ENCODE measurements at regions not wholly inside any gene's neighbourhood (a gene's known extent, or its start where the extent isn't known, plus 50 kb on each side); places are given as distances from the start of the nearest gene placed in this dataset.

GRCh38 chr5:25862276-25862675 is 1176.1 kb downstream of the CDH9 start:
- WGBS, 2 donors, result 85 to 90% methylated on average over 2 of the region's 2 CpGs
- no peaks in the 10 kb centered on the region for H3K4me1 ChIP-seq
- intact Hi-C loops (cut with DNase I), result no loop called here
- H3K27ac ChIP-seq, result no peak overlapping the region
- H3K27me3 ChIP-seq, result no peaks in the 10 kb centered on the region
- no peak overlapping the region for H3K4me3 ChIP-seq
- TF ChIP-seq CTCF (IDR thresholded peaks at IDR 0.05) (no peak), EP300 (IDR thresholded peaks at IDR 0.05) (no peak), POLR2AphosphoS5 (IDR thresholded peaks at IDR 0.05) (no peak), POLR2A (IDR thresholded peaks at IDR 0.05) (no peak)
- peaks cover 0 to 8% (median 0%) of the 10 kb centered on the region in 4 donors for H3K9me3 ChIP-seq
- no peaks in the 10 kb centered on the region for H3K36me3 ChIP-seq
- DNase-seq, result no peak

GRCh38 chr5:25858019-25858418 is 1180.4 kb downstream of the CDH9 start:
- Histone ChIP-seq H3K27ac (no peak overlapping the region), H3K4me3 (no peak overlapping the region), H3K36me3 (no peaks in the 10 kb centered on the region), H3K9me3 (peaks cover 0 to 8% (median 0%) of the 10 kb centered on the region in 4 donors), H3K4me1 (no peaks in the 10 kb centered on the region), H3K27me3 (no peaks in the 10 kb centered on the region)
- WGBS, 2 donors, result 60 to 69% methylated on average over 6 of the region's 6 CpGs
- intact Hi-C loops (cut with DNase I), result no loop called here
- no peak for DNase-seq
- TF ChIP-seq POLR2AphosphoS5 (IDR thresholded peaks at IDR 0.05) (no peak), EP300 (IDR thresholded peaks at IDR 0.05) (no peak), POLR2A (IDR thresholded peaks at IDR 0.05) (no peak), CTCF (IDR thresholded peaks at IDR 0.05) (no peak)

- intact Hi-C loops (cut with DNase I), result no loop called here
- WGBS, 2 donors, result 79% methylated on average over 9 of the region's 9 CpGs
Measured at GRCh38 chr5:25851301-25851700, 1187.1 kb downstream of the CDH9 start.

GRCh38 chr5:25850581-25850980 is 1187.8 kb downstream of the CDH9 start:
- intact Hi-C loops (cut with DNase I), result no loop called here
- Histone ChIP-seq H3K4me1 (no peaks in the 10 kb centered on the region), H3K36me3 (no peaks in the 10 kb centered on the region), H3K9me3 (no peaks in the 10 kb centered on the region), H3K27me3 (no peaks in the 10 kb centered on the region), H3K27ac (no peak overlapping the region), H3K4me3 (no peak overlapping the region)
- WGBS, 2 donors, result 68 to 72% methylated on average over 5 of the region's 5 CpGs
- TF ChIP-seq CTCF (IDR thresholded peaks at IDR 0.05) (no peak), EP300 (IDR thresholded peaks at IDR 0.05) (no peak), POLR2AphosphoS5 (IDR thresholded peaks at IDR 0.05) (no peak), POLR2A (IDR thresholded peaks at IDR 0.05) (no peak)
- no peak for DNase-seq

More at GRCh38 chr5:25851301-25851700, 1187.1 kb downstream of the CDH9 start:
- no peak for DNase-seq
- no peaks in the 10 kb centered on the region for H3K27me3 ChIP-seq
- no peaks in the 10 kb centered on the region for H3K4me1 ChIP-seq
- TF ChIP-seq CTCF (IDR thresholded peaks at IDR 0.05) (no peak), EP300 (IDR thresholded peaks at IDR 0.05) (no peak), POLR2AphosphoS5 (IDR thresholded peaks at IDR 0.05) (no peak), POLR2A (IDR thresholded peaks at IDR 0.05) (no peak)
- no peak overlapping the region for H3K4me3 ChIP-seq
- no peaks in the 10 kb centered on the region for H3K9me3 ChIP-seq
- H3K36me3 ChIP-seq, result no peaks in the 10 kb centered on the region
- H3K27ac ChIP-seq, result no peak overlapping the region

- no peak for DNase-seq
- H3K27me3 ChIP-seq, result no peaks in the 10 kb centered on the region
Measured at GRCh38 chr5:25849270-25849669, 1189.1 kb downstream of the CDH9 start.

More at GRCh38 chr5:25849270-25849669, 1189.1 kb downstream of the CDH9 start:
- no peak for TF ChIP-seq CTCF (IDR thresholded peaks at IDR 0.05)
- TF ChIP-seq EP300 (IDR thresholded peaks at IDR 0.05), result no peak
- TF ChIP-seq POLR2A (IDR thresholded peaks at IDR 0.05), result no peak
- no peak for TF ChIP-seq POLR2AphosphoS5 (IDR thresholded peaks at IDR 0.05)
- intact Hi-C loops (cut with DNase I), result no loop called here
- Histone ChIP-seq H3K27ac (no peak overlapping the region), H3K36me3 (no peaks in the 10 kb centered on the region), H3K4me1 (no peaks in the 10 kb centered on the region), H3K9me3 (no peaks in the 10 kb centered on the region), H3K4me3 (no peak overlapping the region)
- WGBS, 2 donors, result 53 to 82% methylated on average over 2 of the region's 2 CpGs

Measured in sigmoid colon (tissue), 6 donors.